GM12878 (cell line): ENCODE measurements at regions not wholly inside any gene's neighbourhood (a gene's known extent, or its start where the extent isn't known, plus 50 kb on each side); places are given as distances from the start of the nearest gene placed in this dataset.

Source experiments
- ATAC-seq: fragments of 200-7000 bp; cut with Tn5 transposase; 3 replicates; pipeline ENCODE4 v1.9.1; 2020; ENCODE audit warnings: mild to moderate bottlenecking, moderate library complexity
- BruUV-seq: library from RNA; stranded (reverse); fragments of 400-500 nt; replicated peaks from 2 replicates; lab custom pipeline; 2021; lab: Mats Ljungman, UMichigan
- CTCF ChIA-PET: fragments of 300-600 bp; sonication (Branson Sonifier 250); formaldehyde crosslinking; extraction: SDS; loops from one replicate; lab custom pipeline; 2021; ENCODE audit warnings: inconsistent platforms; lab: Yijun Ruan, JAX
- POLR2A ChIA-PET: fragments of 350-600 bp; formaldehyde crosslinking; extraction: SDS; loops from one replicate; lab custom pipeline; 2021; ENCODE audit warnings: inconsistent platforms; lab: Charles Lee
- RAD21 ChIA-PET: fragments of 300-600 bp; sonication (Branson Sonifier 250); formaldehyde crosslinking; loops from one replicate; lab custom pipeline; 2023; ENCODE audit warnings: antibody characterized with exemption; ENCODE audit not compliant: unreplicated experiment; lab: Charles Lee
- SMC1A ChIA-PET: fragments of 300-600 bp; sonication (Branson Sonifier 250); formaldehyde crosslinking; loops from one replicate; lab custom pipeline; 2023; ENCODE audit not compliant: unreplicated experiment, uncharacterized antibody; lab: Charles Lee
- DNase-seq: peaks from one replicate; pipeline ENCODE4 v3.0.0-alpha.2; 2011; ENCODE audit warnings: low read depth, low spot score
- FAIRE-seq: peaks from 3 replicates; lab custom pipeline; 2011; peaks lifted over from hg19 to GRCh38; lab: Jason Lieb, UNC
- H2AFZ ChIP-seq: 2 replicates; pipeline ENCODE4 v1.6.0; 2011; ENCODE audit warnings: low read depth, low read length, control low read depth; ENCODE audit not compliant: control insufficient read depth
- H3K27ac ChIP-seq: 2 replicates; pipeline ENCODE4 v1.5.1; 2011; ENCODE audit warnings: control low read depth; ENCODE audit not compliant: control insufficient read depth, insufficient read depth
- H3K27me3 ChIP-seq, 2 experiments: replicated peaks in 1 of 2; 2 replicates each; pipeline versions ENCODE4 v1.6.0 to v1.6.1; 2011; ENCODE audit warnings: low read length in 1 of 2; ENCODE audit not compliant: control insufficient read depth in 2 of 2, insufficient read depth in 2 of 2
- H3K36me3 ChIP-seq, 2 experiments: 2 replicates each; pipeline ENCODE4 v1.5.1; 2011; ENCODE audit warnings: low read length in 1 of 2; ENCODE audit not compliant: control insufficient read depth in 2 of 2, insufficient read depth in 2 of 2
- H3K4me1 ChIP-seq: 2 replicates; pipeline ENCODE4 v1.6.1; 2011; ENCODE audit warnings: mild to moderate bottlenecking, low read length, moderate library complexity, mixed read lengths; ENCODE audit not compliant: control insufficient read depth, insufficient read depth
- H3K4me2 ChIP-seq: 2 replicates; pipeline ENCODE4 v1.6.0; 2011; ENCODE audit warnings: control low read depth; ENCODE audit not compliant: control insufficient read depth, insufficient read depth
- H3K4me3 ChIP-seq: fragments of 200-600 bp; sonication (generic); 2 replicates; pipeline ENCODE4 v1.5.1; 2016
- H3K79me2 ChIP-seq: 2 replicates; pipeline ENCODE4 v1.6.0; 2011; ENCODE audit warnings: low read length; ENCODE audit not compliant: control insufficient read depth, insufficient read depth
- H3K9ac ChIP-seq: 2 replicates; pipeline ENCODE4 v1.8.0; 2011; ENCODE audit warnings: low read length, control low read depth, mixed read lengths; ENCODE audit not compliant: control insufficient read depth, insufficient read depth
- H3K9me3 ChIP-seq: replicated peaks from 3 replicates; pipeline ENCODE4 v1.5.1; 2011; ENCODE audit warnings: mild to moderate bottlenecking, low read length; ENCODE audit not compliant: control insufficient read depth, insufficient read depth
- H4K20me1 ChIP-seq: 2 replicates; pipeline ENCODE4 v1.6.0; 2011; ENCODE audit not compliant: control insufficient read depth, insufficient read depth
- BCL11A ChIP-seq: IDR thresholded peaks from 2 replicates; pipeline ENCODE4 v1.6.1; 2011; ENCODE audit warnings: low read depth, low read length
- HDGF ChIP-seq: fragments of 450-650 bp; IDR thresholded peaks from 2 replicates; pipeline ENCODE4 v1.6.1; 2016; ENCODE audit warnings: antibody characterized with exemption
- NBN ChIP-seq: fragments of 450-650 bp; IDR thresholded peaks from 2 replicates; pipeline ENCODE4 v1.6.1; 2016
- PBX3 ChIP-seq: IDR thresholded peaks from 2 replicates; pipeline ENCODE4 v1.6.1; 2011; ENCODE audit warnings: mild to moderate bottlenecking, low read depth, low read length, moderate library complexity; ENCODE audit not compliant: insufficient replicate concordance
- SRF ChIP-seq, 2 experiments: IDR thresholded peaks; 2 replicates each; pipeline ENCODE4 v1.6.1; 2011; ENCODE audit warnings: low read depth in 2 of 2, low read length in 2 of 2, mild to moderate bottlenecking in 1 of 2, moderate library complexity in 1 of 2
- TARDBP ChIP-seq: IDR thresholded peaks from 2 replicates; pipeline ENCODE4 v1.6.1; 2016; ENCODE audit warnings: borderline replicate concordance
- WRNIP1 ChIP-seq: IDR thresholded peaks from 2 replicates; pipeline ENCODE4 v1.6.1; 2011; ENCODE audit warnings: low read depth, low read length, improper control_type of control experiment, borderline replicate concordance
- WGBS: methylation state at CpG from one replicate; pipeline ENCODE4 v1.1.6; 2016; ENCODE audit warnings: low lambda C conversion rate; ENCODE audit not compliant: insufficient replicate concordance, insufficient coverage; ENCODE audit errors: missing lambda C conversion rate; 5-methylcytosine and 5-hydroxymethylcytosine counted together
- in situ Hi-C: fragments of 300-500 bp; cut with MboI; formaldehyde crosslinking; loops from 9 replicates; pipeline ENCODE4 v1.14.3; 2018; ENCODE audit warnings: mixed read lengths
- intact Hi-C: fragments of 100-400 bp; cut with micrococcal nuclease; formaldehyde crosslinking; loops from one replicate; pipeline ENCODE4 v1.14.2; 2022; ENCODE audit not compliant: unreplicated experiment

GRCh38 chr2:187715590-187715989, 161.4 kb upstream of the TFPI start (continued):
- TF ChIP-seq PBX3 = no peak
- no peak for TF ChIP-seq WRNIP1
- TF ChIP-seq TARDBP = no peak

GRCh38 chr2:187716301-187716700, 162.1 kb upstream of the TFPI start:
- Histone ChIP-seq H3K79me2 (no peaks in the 10 kb centered on the region), H4K20me1 (no peaks in the 10 kb centered on the region), H2AFZ (no peak overlapping the region), H3K4me2 (no peak overlapping the region), H3K9me3 (no peaks in the 10 kb centered on the region), H3K9ac (no peak overlapping the region), H3K27me3 (no peaks in the 10 kb centered on the region), H3K27ac (no peak overlapping the region), H3K36me3 (no peaks in the 10 kb centered on the region), H3K4me1 (no peaks in the 10 kb centered on the region), H3K4me3 (no peak overlapping the region)
- RAD21 ChIA-PET = no interaction called here
- no peak for TF ChIP-seq BCL11A
- no peak for TF ChIP-seq NBN
- TF ChIP-seq SRF (IDR thresholded peaks at IDR 0.05; ENCODE audit: low read depth in 2 of 2, low read length in 2 of 2) = no peak
- no peak for TF ChIP-seq WRNIP1
- no peak for TF ChIP-seq HDGF
- intact Hi-C loops = no loop called here
- DNase-seq (no peak), FAIRE-seq (no peak), ATAC-seq (no peak)
- CTCF ChIA-PET = no interaction called here
- POLR2A ChIA-PET = no interaction called here
- SMC1A ChIA-PET = no interaction called here
- in situ Hi-C loops = no loop called here
- no TSS peak for BruUV-seq
- 14% methylated on average over 3 of the region's 3 CpGs for WGBS
